OCI-LY3 (cell line): ENCODE measurements at regions not wholly inside any gene's neighbourhood (a gene's known extent, or its start where the extent isn't known, plus 50 kb on each side); places are given as distances from the start of the nearest gene placed in this dataset.

ENCODE experiments used
- H2AFZ ChIP-seq: fragments of 200-600, 300-600 bp; shearing (Covaris generic); 2 replicates; pipeline ENCODE4 v1.6.0; 2014; ENCODE audit warnings: antibody characterized with exemption, low read depth, low read length
- H3K27ac ChIP-seq: fragments of 200-600, 300-600 bp; sonication (generic); 2 replicates; pipeline ENCODE4 v1.5.1; 2014; ENCODE audit warnings: mild to moderate bottlenecking, low read length, moderate library complexity, mixed read lengths
- H3K27me3 ChIP-seq: fragments of 200-600, 300-600 bp; sonication (generic); 2 replicates; pipeline ENCODE4 v1.6.1; 2014; ENCODE audit warnings: low read depth, low read length, mixed read lengths
- H3K36me3 ChIP-seq: fragments of 200-600, 300-600 bp; sonication (generic); replicated peaks from 2 replicates; pipeline ENCODE3; 2014; ENCODE audit warnings: low read depth, low read length, mixed read lengths
- H3K4me1 ChIP-seq: fragments of 300-600, 200-600 bp; sonication (generic); 2 replicates; pipeline ENCODE4 v1.6.1; 2014; ENCODE audit warnings: low read length, mixed read lengths
- H3K4me2 ChIP-seq: fragments of 200-600, 300-600 bp; sonication (generic); 2 replicates; pipeline ENCODE4 v1.6.1; 2014; ENCODE audit warnings: low read length, mixed read lengths
- H3K4me3 ChIP-seq: fragments of 300-600, 200-600 bp; sonication (generic); 2 replicates; pipeline ENCODE4 v1.5.1; 2014; ENCODE audit warnings: antibody characterized with exemption, mild to moderate bottlenecking, low read length, moderate library complexity
- H3K79me2 ChIP-seq: fragments of 300-600, 200-600 bp; shearing (Covaris generic); 2 replicates; pipeline ENCODE4 v1.6.1; 2014; ENCODE audit warnings: mild to moderate bottlenecking, low read length, mixed read lengths
- H3K9ac ChIP-seq: fragments of 300-600, 200-600 bp; shearing (Covaris generic); 2 replicates; pipeline ENCODE4 v1.6.0; 2014; ENCODE audit warnings: mild to moderate bottlenecking, low read length, moderate library complexity
- H3K9me3 ChIP-seq: fragments of 200-600, 300-600 bp; shearing (Covaris generic); 2 replicates; pipeline ENCODE4 v1.6.1; 2014; ENCODE audit warnings: low read length, mixed read lengths; ENCODE audit not compliant: insufficient read depth
- H4K20me1 ChIP-seq: fragments of 200-600, 300-600 bp; sonication (generic); 2 replicates; pipeline ENCODE4 v1.6.1; 2016; ENCODE audit warnings: low read length, mixed read lengths; ENCODE audit not compliant: insufficient read depth
- CTCF ChIP-seq: fragments of 200-600, 300-600 bp; sonication (generic); IDR thresholded peaks from 2 replicates; pipeline ENCODE4 v1.5.1; 2014; ENCODE audit warnings: antibody characterized with exemption, low read length, low read depth
- EZH2phosphoT487 ChIP-seq: fragments of 200-600 bp; shearing (Covaris generic); IDR thresholded peaks from 2 replicates; pipeline ENCODE4 v1.6.1; 2018; ENCODE audit warnings: antibody characterized with exemption, mixed run types, low read depth

- TF ChIP-seq EZH2phosphoT487, result no peak
- no peak for TF ChIP-seq CTCF
Measured at GRCh38 chr10:111139567-111139966, 62.7 kb downstream of the ADRA2A start.

GRCh38 chr10:111142092-111142768, 65.4 kb downstream of the ADRA2A start:
- H3K79me2 ChIP-seq, result no peaks in the 10 kb centered on the region
- H2AFZ ChIP-seq, result no peak overlapping the region
- no peak overlapping the region for H3K4me2 ChIP-seq
- H3K9ac ChIP-seq, result no peak overlapping the region
- TF ChIP-seq CTCF (no peak), EZH2phosphoT487 (no peak)
- no peaks in the 10 kb centered on the region for H3K36me3 ChIP-seq
- H3K4me3 ChIP-seq, result no peak overlapping the region
- no peaks in the 10 kb centered on the region for H4K20me1 ChIP-seq
- no peaks in the 10 kb centered on the region for H3K9me3 ChIP-seq
- no peaks in the 10 kb centered on the region for H3K4me1 ChIP-seq
- peaks cover 6% of the 10 kb centered on the region; the same call in 1 of the 2 replicates for H3K27me3 ChIP-seq
- no peak overlapping the region for H3K27ac ChIP-seq

More at GRCh38 chr10:111139567-111139966, 62.7 kb downstream of the ADRA2A start:
- H3K27ac ChIP-seq, result no peak overlapping the region
- H3K36me3 ChIP-seq, result no peaks in the 10 kb centered on the region
- H4K20me1 ChIP-seq, result no peaks in the 10 kb centered on the region
- peaks cover 6% of the 10 kb centered on the region; the same call in 1 of the 2 replicates for H3K27me3 ChIP-seq
- H3K4me1 ChIP-seq, result no peaks in the 10 kb centered on the region
- no peaks in the 10 kb centered on the region for H3K9me3 ChIP-seq
- H3K9ac ChIP-seq, result no peak overlapping the region
- H2AFZ ChIP-seq, result no peak overlapping the region
- H3K4me3 ChIP-seq, result no peak overlapping the region
- H3K4me2 ChIP-seq, result no peak overlapping the region
- no peaks in the 10 kb centered on the region for H3K79me2 ChIP-seq

- Histone ChIP-seq H2AFZ (no peak overlapping the region), H3K27ac (no peak overlapping the region), H3K4me3 (no peak overlapping the region), H4K20me1 (no peaks in the 10 kb centered on the region), H3K4me2 (no peak overlapping the region), H3K79me2 (no peaks in the 10 kb centered on the region), H3K4me1 (no peaks in the 10 kb centered on the region), H3K9ac (no peak overlapping the region), H3K27me3 (peaks cover 2% of the 10 kb centered on the region; the same call in 1 of the 2 replicates), H3K36me3 (no peaks in the 10 kb centered on the region), H3K9me3 (no peaks in the 10 kb centered on the region)
- TF ChIP-seq CTCF (no peak), EZH2phosphoT487 (no peak)
Measured at GRCh38 chr10:111146025-111146640, 69.3 kb downstream of the ADRA2A start.

DNA sequence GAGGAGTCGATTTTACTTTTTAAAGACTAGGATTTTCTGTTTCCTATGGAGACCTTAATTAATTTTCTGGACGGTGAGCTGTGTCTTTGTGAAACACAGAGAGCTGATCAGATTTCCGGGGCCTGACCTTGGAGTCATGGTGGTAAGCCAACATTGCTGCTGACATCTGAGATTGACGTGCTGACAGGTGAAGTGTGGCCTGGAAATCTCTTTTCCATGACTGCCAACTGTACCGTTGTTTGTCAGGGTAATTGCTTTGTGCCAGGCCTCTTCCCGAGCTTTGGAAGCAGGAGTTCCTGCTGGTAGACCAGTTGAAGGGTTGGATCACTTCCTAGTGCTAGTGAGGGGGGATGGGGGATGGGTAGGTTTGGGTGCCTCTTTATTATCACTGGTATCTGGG, 71.2 kb downstream of the ADRA2A start:
- TF ChIP-seq CTCF, result no peak
- H3K27ac ChIP-seq, result no peak overlapping the region
- H3K27me3 ChIP-seq, result peaks cover 7% of the 10 kb centered on the region; the same call in 1 of the 2 replicates
- H2AFZ ChIP-seq, result no peak overlapping the region
- H3K36me3 ChIP-seq, result no peaks in the 10 kb centered on the region
- no peak overlapping the region for H3K9ac ChIP-seq
- no peaks in the 10 kb centered on the region for H3K9me3 ChIP-seq
- H3K79me2 ChIP-seq, result no peaks in the 10 kb centered on the region
- no peaks in the 10 kb centered on the region for H4K20me1 ChIP-seq
- no peak overlapping the region for H3K4me2 ChIP-seq
- no peaks in the 10 kb centered on the region for H3K4me1 ChIP-seq
- no peak overlapping the region for H3K4me3 ChIP-seq
